Hematopoietic multipotent progenitor cell (in vitro differentiated cells): ENCODE measurements at regions not wholly inside any gene's neighbourhood (a gene's known extent, or its start where the extent isn't known, plus 50 kb on each side); places are given as distances from the start of the nearest gene placed in this dataset.
"Not testable (repeated sequence)": the region's sequence is repeated elsewhere in the genome, so short reads cannot be mapped to it uniquely, and the experiment has no call there.

ENCODE experiments used
- DNase-seq, 3 donors: peaks; one replicate each; pipeline ENCODE4 v3.0.0-alpha.2; 2011 to 2015; ENCODE audit warnings: low read depth in 2 of 3, low spot score in 2 of 3

DNA sequence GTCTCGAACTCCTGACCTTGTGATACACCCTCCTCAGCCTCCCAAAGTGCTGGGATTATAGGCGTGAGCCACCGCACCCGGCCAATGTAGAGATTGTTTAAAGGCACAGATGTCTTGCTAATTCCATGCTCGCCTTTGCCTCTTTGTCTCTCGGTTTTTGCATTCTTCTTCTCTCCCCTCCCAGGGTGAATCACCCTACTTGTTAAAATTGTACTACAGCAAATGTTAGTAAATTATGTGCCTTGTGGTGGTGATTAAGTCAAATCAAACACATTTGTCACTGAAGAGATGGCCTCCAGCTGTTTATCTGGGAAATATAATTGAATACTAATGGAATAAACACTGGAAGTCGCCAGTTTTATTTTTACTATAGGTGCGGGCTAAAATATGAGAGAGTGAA lies 384.4 kb upstream of the AUTS2 start:
- DNase-seq = no peak

DNA sequence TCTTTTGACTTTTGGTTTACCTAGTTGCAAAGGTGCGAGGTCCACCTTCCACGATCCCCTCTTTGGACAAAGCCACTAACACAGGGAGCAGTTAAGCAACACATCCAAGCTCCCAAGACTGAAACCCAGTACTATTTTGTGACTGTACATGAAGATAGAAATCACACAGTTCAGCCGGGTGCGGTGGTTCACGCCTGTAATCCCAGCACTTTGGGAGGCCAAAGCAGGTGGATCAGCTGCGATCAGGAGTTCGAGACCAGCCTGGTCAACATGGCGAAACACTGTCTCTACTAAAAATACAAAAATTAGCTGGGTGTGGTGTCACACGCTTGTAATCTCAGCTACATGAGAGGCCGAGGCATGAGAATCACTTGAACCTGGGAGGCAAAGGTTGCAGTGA lies 382.8 kb upstream of the AUTS2 start:
- not testable (repeated sequence) for DNase-seq

DNA sequence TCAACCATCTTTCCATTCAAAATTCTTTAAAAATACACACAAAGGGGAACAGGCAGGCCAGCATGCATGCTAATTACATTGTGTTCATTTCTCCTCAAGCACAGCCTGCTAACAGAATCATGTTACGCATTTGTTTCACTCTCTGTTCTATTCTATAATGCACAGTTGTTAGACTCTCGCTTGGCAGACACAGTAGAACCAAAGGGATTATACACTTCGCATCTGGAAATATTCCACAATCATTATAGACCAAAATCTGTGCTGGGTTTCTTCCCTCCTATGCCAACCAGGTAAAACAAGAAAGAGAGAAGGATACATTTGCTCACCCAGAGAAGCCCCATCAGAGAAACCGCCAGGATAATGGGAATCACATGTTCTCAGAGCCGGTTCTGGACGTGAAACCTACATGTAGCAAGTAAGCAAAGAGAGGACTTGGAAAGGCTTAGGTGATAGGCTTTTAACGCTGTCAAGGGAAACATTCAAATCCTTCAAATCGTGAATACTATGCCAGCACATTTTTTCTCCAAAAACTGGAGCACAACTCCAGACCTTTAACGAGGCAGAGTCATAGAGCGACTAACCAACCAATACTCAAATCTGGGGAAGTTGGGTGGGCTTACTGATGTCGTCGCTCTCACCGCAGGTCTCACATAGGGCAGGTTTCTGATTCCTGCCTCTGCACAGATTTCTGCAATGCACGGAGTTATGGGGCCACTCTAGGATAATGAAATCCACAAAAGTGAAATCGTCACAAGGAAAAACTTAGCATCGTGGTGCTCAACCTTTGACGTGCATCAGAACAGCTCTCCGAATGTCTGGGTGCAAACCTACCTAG lies 380.5 kb upstream of the AUTS2 start:
- DNase-seq = no peak

DNA sequence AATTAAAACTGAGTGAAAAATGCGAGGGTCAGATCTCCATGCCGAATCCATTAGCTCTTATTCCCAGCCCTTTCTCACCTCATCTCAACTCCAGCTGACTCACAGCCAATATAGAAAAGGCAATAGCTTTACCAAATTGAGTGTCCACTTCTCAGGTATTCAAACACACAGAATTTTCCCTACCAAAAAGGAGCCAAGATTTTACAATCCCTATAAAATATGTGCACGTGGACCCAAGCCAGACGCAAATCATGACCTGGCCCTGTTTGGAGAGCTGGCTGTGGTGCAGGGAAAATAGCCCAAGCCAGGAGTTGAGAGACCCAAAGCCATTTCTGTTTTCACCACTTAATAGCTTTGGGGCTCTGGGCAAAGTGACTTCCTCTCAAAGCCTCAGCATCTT lies 379.7 kb upstream of the AUTS2 start:
- DNase-seq = no peak

DNA sequence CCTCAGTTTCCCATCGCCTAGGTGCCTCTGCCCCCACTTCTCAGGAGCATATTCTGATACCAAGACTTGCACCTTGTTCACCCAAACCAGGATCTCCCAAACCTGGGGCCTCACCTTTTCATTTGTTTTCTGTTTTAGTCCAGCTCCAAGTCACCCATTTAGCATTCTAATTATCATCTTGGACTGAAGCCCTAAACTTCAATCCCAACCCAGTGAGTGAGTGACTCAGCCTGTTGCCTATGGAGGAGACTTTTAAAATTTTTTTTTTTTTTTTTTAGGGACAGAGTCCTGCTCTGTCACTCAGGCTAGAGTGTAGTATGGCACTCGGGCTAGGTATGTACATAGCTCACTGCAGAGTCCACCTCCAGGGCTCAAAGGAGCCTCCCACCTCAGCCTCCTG lies 378.9 kb upstream of the AUTS2 start:
- DNase-seq = no peak

DNA sequence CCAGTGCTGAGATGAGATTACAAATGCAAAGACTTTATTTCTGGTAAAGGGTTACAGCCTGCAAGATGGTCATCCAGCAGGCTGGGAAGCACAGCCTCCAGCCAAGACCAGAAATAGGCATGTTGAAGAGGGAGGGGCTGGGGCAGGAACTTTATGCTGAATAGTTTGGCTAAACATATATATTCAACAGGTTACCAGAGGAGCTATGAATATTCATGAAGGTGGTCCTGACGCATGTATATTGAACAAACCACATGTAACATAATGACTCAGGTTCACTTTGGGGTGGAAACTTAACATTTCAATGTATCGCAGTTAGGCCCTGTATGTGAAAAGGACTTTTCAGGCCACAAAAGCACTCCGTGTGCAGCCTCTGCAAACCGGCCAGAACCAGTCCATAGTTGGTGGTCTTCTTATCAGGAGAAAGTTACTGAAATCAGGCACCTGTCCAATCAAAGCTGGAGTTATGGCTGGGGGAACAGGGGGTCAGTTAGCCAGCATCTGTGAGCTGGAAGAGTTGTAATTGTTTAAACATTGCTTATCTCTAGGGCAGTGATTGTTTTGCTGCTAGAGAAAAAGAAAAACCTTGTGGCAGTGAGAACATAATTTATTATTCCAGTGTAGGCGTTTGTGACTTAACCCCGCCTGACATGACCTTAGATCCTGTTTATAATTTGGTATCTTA lies 372.9 kb upstream of the AUTS2 start:
- no peak for DNase-seq

DNA sequence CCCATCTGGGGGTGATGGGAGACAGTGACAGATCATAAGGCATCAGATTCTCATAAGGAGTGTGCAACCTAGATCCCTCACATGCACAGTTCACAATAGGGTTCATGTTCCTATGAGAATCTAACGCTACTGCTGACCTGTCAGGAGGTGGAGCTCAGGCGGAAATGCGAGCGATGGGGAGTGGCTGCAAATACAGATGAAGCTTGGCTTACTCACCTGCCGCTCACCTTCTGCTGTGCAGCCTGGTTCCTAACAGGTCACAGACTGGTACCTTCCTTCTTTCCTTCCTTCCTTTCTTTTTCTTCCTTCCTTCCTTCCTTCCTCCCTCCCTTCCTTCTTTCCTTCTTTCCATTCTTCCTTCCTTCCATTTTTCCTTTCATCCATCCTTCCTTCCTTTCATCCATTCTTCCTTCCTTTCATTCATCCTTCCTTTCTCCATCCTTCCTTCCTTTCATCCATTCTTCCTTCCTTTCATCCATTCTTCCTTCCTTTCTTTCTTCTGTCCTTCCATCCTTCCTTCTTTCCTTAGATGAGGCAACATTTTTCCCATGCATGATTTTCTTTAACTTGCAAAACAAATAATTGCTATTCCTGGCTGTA lies 370.0 kb upstream of the AUTS2 start:
- no peak for DNase-seq

DNA sequence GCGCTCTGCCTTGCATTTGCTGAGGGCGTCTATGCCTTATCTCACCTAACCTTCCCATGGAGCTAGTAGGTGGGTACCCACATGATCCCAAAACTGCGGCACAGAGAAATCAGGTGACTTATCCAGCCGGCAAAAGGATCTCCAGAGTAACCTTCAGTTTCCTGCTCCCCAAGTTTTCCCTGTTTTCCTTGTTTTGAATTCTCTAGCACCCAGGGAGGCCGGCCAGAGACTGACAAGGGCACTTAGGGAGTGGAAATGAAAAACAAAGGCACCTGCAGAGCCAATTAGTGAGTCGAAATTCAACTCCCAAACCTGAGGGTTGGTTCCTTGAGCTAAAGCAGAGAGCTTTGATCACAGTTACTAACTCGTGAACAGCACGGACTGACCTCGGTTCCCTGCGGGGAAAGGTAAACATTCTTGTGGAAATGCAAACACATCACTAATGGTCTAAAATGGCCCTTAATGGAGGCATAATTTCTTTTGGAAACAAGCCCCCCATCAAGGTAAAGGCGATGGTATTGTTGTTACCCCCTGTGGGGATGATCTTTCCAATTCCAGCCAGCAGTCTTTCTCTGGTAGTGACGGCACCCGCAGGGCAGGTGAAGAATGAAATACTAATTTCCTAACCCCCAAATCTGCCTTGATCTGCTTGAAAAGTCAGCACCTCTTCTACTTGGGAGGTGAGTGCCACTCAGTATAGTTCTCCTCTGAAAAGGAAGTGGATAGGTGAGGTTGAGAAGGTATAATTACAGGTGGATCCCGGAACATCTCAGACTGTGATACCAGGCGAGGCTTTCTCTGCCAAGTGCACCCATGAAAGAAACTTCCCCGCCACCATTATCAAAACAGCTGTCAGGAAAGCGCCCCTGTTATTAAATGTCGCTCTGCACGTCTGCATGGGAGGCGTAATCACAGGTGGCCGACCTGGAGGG lies 365.6 kb upstream of the AUTS2 start:
- DNase-seq = no peak

DNA sequence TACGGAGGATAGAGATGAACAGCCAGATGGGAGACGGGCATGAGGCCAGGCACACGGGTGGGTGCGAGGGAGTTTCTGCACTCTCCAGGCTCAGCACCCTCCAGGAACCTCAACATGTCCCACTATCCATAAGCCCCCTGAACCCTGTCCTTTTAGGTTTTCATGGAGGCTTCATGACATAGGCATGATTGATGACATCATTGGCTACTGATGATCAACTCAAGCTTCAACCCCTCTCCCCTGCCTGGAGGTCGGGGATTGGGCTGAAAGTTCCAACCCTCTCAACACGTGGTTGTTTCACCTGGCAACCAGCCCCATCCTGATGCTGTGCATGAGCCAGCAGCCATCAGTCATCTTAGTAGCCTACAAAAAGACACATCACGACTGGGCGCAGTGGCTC lies 360.7 kb upstream of the AUTS2 start:
- DNase-seq = no peak

DNA sequence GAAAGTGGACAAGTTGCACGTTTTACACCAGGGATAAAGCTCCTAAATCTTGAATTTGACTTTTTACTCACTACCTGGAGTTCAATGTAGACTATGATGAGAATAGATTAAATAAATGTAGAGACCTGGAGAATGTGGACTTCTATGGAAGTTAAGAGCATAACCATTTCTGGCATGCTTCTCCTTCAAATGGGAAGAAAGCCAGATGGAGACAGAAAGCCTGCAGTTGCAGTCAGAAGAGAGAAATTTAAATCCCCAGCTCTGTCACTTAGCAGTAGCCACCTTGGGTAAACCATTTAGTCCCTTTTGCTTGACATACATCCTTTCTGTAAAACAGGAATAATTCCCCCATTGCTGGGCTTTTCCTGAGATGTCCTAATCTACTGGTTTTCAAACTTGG lies 355.3 kb upstream of the AUTS2 start:
- no peak for DNase-seq

DNA sequence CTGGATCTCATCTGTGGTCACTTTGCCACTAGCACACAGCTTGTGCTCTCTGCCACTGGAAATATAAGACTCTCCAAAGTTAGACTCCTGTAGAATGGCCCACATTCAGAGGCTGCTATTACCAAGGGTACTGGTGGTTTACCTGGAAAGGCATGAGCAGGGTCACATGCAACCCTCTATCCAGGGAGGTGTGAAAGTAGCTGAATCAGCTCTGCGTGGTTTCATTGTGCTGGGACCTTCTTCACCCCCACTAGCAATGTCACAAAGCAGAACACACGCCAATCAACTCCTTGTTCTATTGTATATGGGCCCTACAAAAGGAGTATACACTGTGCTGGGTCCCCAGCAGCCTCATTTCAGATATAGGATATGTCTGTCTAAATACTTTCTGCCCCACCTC lies 353.6 kb upstream of the AUTS2 start:
- DNase-seq = no peak

DNA sequence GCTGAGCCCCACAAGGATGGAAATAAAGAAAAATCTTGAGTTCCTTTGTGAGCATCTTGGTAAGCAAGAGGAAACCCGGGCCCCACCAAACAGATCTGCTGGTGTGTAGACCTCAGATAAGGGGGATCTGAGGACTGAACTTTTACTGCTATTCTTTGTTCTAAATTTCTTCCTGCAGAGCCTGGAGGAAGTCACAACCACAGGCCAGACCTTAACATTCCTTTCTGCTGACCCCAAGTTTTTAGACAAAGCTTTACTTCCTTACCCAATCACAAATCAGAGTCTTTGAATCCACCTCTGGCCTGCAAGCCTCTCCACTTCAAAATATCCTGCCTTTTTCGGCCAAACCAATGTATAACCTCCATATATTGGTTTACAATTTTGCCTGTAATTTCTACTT lies 352.6 kb upstream of the AUTS2 start:
- peak in 2 of 3 donors; percentile 1 to 9 for DNase-seq

DNA sequence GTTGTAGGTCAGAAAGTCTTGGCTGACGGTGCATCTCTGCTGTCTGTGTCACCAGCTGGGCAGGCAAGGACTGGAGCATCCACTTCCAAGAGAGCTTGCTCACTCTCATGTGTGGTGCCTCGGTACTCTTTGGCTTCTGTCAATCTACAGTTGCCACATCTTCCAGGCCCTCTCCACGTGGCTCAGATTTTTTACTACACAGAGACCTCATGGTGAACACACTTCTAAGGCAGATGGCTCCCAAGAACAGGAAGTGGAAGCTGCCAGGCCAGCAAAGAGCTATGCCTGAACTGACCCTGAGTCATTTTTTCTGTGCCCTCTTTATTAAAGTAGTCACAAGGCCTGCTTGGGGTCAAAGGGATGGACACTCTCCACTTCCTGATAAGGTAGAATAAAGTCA lies 351.5 kb upstream of the AUTS2 start:
- DNase-seq = no peak

DNA sequence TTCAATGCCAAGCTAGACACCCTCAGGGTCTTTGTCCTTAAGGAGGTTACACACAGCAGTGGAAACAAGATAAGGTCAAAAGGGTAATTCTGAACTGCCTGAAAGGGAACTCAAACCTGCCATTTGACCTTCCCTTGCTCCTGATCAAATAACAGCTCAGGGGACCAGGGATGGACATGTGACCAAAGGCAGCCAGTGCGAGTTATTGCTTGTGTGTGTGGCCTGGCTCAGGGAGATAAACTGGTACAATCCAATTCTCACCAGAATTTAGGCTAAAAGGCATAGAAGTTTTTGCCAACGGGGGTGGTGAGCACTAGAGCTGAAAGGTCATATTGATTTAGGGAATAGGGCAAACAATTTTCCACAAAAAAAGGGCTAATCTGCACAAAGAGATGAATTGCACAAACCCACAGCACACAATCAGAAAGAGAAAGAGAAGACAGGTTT lies 349.9 kb upstream of the AUTS2 start:
- not testable (repeated sequence) for DNase-seq

DNA sequence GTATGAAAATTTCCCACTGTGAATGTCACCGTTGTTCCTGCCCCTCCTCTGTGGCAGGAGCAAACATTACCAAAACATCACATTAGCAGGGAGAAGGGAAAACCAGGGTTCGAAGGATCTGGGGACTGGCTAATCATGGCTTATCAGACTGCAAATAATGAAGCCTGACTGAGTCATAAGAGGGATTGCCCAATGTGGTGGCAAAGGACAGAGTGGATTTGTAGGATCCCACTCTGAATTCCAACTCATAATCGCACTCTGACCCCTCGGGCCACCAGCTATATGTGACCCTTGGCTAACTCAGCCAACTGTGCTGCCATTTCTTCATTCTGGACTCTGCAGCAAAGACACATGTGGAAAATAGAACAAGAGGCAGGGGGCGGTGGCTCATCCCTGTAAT lies 347.3 kb upstream of the AUTS2 start:
- DNase-seq = no peak

DNA sequence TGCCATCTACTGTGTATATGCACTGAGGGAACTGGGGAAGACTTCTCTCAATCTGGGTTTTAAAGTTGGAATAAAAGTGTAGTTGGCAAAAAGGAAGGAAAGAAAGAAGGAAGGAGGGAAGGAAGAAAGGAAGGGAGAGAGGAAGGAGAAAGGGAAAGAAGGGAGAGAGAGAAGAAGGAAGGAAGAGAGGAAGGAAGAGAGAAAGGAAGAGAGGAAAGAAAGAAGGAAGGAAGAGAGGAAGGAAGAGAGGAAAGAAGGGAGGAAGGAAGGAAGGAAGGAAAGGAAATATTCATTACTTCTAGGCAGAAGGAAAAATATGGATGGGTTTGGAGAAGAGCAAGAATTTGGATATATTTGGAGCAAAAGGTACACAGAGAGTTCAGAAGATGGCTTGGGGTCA lies 343.6 kb upstream of the AUTS2 start:
- DNase-seq = no peak

DNA sequence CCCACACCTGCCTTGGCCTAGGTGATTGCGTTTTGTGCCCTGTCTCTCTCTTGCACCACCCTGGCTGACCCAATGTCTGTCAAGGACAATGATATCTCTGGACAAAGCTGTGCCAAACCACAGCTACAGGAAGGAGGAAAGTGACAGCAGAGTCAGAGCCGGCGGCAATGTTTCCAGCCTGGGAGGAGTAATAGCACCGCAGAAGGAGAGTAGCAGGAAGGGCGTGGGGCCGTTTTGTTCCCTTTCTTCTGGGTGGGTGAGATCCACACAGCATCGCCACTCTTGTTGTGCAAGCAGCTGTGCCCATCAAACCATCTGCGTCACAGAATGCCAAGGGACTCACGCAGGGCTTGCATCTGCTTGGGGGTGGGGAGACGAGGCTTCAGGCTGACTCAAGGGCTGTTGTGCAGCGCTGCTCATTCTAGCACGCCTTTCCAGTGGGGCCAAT lies 341.6 kb upstream of the AUTS2 start:
- DNase-seq = peak in 2 of 3 donors; percentile 0 to 1

DNA sequence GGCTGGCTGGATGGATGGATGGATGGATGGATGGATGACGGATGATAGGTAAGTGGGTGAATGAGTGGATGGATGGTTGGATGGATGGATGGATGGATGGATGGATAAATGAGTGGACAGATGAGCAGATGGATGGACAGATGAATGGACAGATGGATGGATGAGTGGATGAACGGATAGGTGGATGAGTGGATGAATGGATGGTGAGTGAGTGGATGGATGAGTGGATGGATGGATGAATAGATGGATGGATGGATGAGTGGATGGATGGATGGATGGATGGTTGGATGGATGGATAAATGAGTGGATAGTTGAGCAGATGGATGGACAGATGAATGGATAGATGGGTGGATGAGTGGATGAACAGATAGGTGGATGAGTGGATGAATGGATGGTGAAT lies 340.7 kb upstream of the AUTS2 start:
- DNase-seq = no peak

DNA sequence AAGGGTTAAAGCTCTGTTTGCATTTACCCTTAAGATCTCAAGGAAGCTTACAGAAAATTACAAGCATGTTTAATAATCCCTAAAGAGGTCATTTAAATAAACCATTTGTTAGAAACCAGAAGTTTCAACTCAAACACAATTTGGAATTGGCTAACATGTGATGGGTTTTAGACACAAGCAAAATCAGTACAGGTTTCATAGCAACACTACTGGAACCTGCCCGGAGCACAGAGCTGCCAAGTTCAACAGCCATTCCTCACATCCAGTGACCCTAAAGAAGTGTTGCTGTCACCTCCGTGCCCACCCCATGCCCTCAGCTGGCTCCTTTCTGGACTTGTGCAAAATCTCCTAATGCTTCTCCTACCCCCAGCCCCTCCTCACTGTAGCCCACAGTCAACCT lies 338.8 kb upstream of the AUTS2 start:
- DNase-seq = no peak

DNA sequence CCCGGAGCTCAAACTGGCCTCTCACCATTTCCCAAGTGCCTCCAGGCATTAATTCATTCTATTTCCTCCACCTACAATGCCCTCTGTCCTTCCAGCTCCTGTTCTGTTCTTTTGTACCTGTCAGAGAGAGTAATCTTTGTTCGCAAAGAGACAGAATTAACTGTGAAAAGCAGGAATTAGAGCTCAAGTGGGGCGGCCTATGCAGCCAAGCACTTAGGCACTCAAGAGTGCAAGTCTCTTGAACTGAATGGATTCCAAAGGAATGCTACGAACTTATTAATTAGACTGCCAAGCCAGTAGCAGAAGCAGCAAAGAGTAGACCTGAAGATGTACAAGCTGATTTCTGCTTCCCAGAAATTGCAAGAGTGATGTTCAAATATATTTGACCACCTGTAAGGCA lies 338.3 kb upstream of the AUTS2 start:
- DNase-seq = no peak

DNA sequence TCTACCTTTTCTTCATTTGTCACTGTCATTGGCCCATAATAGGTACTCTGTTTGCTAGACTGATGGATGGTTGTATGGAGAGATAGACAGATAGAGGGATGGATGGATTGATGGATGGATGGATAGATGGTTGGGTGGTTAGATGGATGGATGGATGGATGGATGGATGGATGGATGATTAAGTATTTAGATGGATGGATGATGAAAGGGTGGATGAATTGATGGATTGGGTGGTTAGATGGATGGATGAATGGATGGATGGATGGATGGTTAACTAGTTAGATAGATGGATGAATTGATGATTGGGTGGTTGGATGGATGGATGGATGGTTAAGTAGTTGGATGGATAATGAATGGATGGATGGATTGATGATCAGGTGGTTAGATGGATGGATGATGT lies 334.7 kb upstream of the AUTS2 start:
- no peak for DNase-seq
